Smooth muscle cell (in vitro differentiated cells): ENCODE measurements at regions not wholly inside any gene's neighbourhood (a gene's known extent, or its start where the extent isn't known, plus 50 kb on each side); places are given as distances from the start of the nearest gene placed in this dataset.

Experiments used
- DNase-seq: peaks from one replicate; lab custom pipeline; 2025; ENCODE audit not compliant: unreplicated experiment; lab: John Stamatoyannopoulos, UW
- H2AFZ ChIP-seq: fragments of 200-600 bp; sonication (generic); 2 replicates; pipeline ENCODE4 v1.6.0; 2016; ENCODE audit warnings: antibody characterized with exemption, low read depth, mild to moderate bottlenecking
- H3F3A ChIP-seq: fragments of 200-600 bp; sonication (generic); 2 replicates; pipeline ENCODE4 v1.6.0; 2017; ENCODE audit warnings: antibody characterized with exemption, low read depth
- H3K27ac ChIP-seq: fragments of 200-600 bp; sonication (generic); 2 replicates; pipeline ENCODE4 v1.5.1; 2016; ENCODE audit warnings: low read depth, mild to moderate bottlenecking
- H3K27me3 ChIP-seq: fragments of 200-600 bp; sonication (generic); 2 replicates; pipeline ENCODE4 v1.6.1; 2016; ENCODE audit warnings: low read depth, mild to moderate bottlenecking
- H3K36me3 ChIP-seq: fragments of 200-600 bp; sonication (generic); 2 replicates; pipeline ENCODE4 v1.5.1; 2016; ENCODE audit warnings: low read depth
- H3K4me1 ChIP-seq: fragments of 200-600 bp; sonication (generic); 2 replicates; pipeline ENCODE4 v1.5.1; 2016; ENCODE audit warnings: low read depth
- H3K4me2 ChIP-seq: fragments of 200-600 bp; sonication (generic); 2 replicates; pipeline ENCODE4 v1.6.0; 2016; ENCODE audit warnings: mild to moderate bottlenecking
- H3K4me3 ChIP-seq: fragments of 200-600 bp; sonication (generic); 2 replicates; pipeline ENCODE4 v1.5.1; 2016; ENCODE audit warnings: mild to moderate bottlenecking
- H3K79me2 ChIP-seq: fragments of 200-600 bp; sonication (generic); 2 replicates; pipeline ENCODE4 v1.6.0; 2016; ENCODE audit warnings: low read depth, mild to moderate bottlenecking
- H3K9ac ChIP-seq: fragments of 200-600 bp; sonication (generic); 2 replicates; pipeline ENCODE4 v1.6.0; 2016; ENCODE audit warnings: low read depth
- H3K9me3 ChIP-seq: fragments of 200-600 bp; sonication (generic); replicated peaks from 2 replicates; pipeline ENCODE4 v1.5.1; 2016; ENCODE audit warnings: low read depth
- H4K20me1 ChIP-seq: fragments of 200-600 bp; sonication (generic); 2 replicates; pipeline ENCODE4 v1.6.0; 2016; ENCODE audit warnings: low read depth
- CTCF ChIP-seq: fragments of 200-600 bp; sonication (generic); IDR thresholded peaks from 2 replicates; pipeline ENCODE4 v1.5.1; 2017; ENCODE audit warnings: borderline replicate concordance, mild to moderate bottlenecking, antibody characterized with exemption; ENCODE audit not compliant: insufficient read depth, poor library complexity, severe bottlenecking
- WGBS: methylation state at CpG from one replicate; pipeline ENCODE4 v1.1.7; 2016; ENCODE audit warnings: low lambda C conversion rate; 5-methylcytosine and 5-hydroxymethylcytosine counted together

GRCh38 chr4:177051473-177052060 is 258.1 kb upstream of the NEIL3 start:
- Histone ChIP-seq H2AFZ (no peak overlapping the region), H3K27ac (no peak overlapping the region), H3K9me3 (no peaks in the 10 kb centered on the region), H3K4me3 (no peak overlapping the region), H4K20me1 (no peaks in the 10 kb centered on the region), H3K4me1 (no peaks in the 10 kb centered on the region), H3K4me2 (no peak overlapping the region), H3K9ac (no peak overlapping the region), H3F3A (no peaks in the 10 kb centered on the region), H3K79me2 (no peaks in the 10 kb centered on the region), H3K27me3 (no peaks in the 10 kb centered on the region), H3K36me3 (no peaks in the 10 kb centered on the region)
- WGBS, result 75% methylated on average over 7 of the region's 7 CpGs
- TF ChIP-seq CTCF, result peak; percentile 37
- DNase-seq, result no peak

GRCh38 chr4:177052211-177052934 is 257.3 kb upstream of the NEIL3 start:
- no peaks in the 10 kb centered on the region for H4K20me1 ChIP-seq
- H3K27me3 ChIP-seq, result no peaks in the 10 kb centered on the region
- 54% methylated on average over 4 of the region's 4 CpGs for WGBS
- no peaks in the 10 kb centered on the region for H3F3A ChIP-seq
- H3K9ac ChIP-seq, result no peak overlapping the region
- no peak for DNase-seq
- H3K27ac ChIP-seq, result no peak overlapping the region
- no peak overlapping the region for H3K4me3 ChIP-seq
- no peak overlapping the region for H2AFZ ChIP-seq
- no peaks in the 10 kb centered on the region for H3K4me1 ChIP-seq
- peak overlapping the region; percentile 25 for H3K4me2 ChIP-seq
- H3K36me3 ChIP-seq, result no peaks in the 10 kb centered on the region
- TF ChIP-seq CTCF, result no peak
- H3K79me2 ChIP-seq, result no peaks in the 10 kb centered on the region
- H3K9me3 ChIP-seq, result no peaks in the 10 kb centered on the region

GRCh38 chr4:177057186-177057585 is 252.5 kb upstream of the NEIL3 start:
- no peaks in the 10 kb centered on the region for H3K4me1 ChIP-seq
- no peak for DNase-seq
- no peak overlapping the region for H2AFZ ChIP-seq
- 89% methylated on average over 2 of the region's 2 CpGs for whole genome bisulfite sequencing
- H3K9ac ChIP-seq, result no peak overlapping the region
- no peak for TF ChIP-seq CTCF
- H3K4me3 ChIP-seq, result no peak overlapping the region
- no peaks in the 10 kb centered on the region for H3K79me2 ChIP-seq
- no peaks in the 10 kb centered on the region for H3K36me3 ChIP-seq
- H4K20me1 ChIP-seq, result no peaks in the 10 kb centered on the region
- no peak overlapping the region for H3K4me2 ChIP-seq
- H3K27me3 ChIP-seq, result no peaks in the 10 kb centered on the region
- H3K27ac ChIP-seq, result no peak overlapping the region
- H3F3A ChIP-seq, result no peaks in the 10 kb centered on the region
- H3K9me3 ChIP-seq, result no peaks in the 10 kb centered on the region

- Histone ChIP-seq H3F3A (no peaks in the 10 kb centered on the region), H2AFZ (no peak overlapping the region), H3K27me3 (no peaks in the 10 kb centered on the region), H3K79me2 (no peaks in the 10 kb centered on the region), H3K27ac (no peak overlapping the region), H3K36me3 (no peaks in the 10 kb centered on the region), H3K9ac (no peak overlapping the region), H3K4me1 (no peaks in the 10 kb centered on the region), H3K4me2 (no peak overlapping the region), H3K9me3 (no peaks in the 10 kb centered on the region), H4K20me1 (no peaks in the 10 kb centered on the region), H3K4me3 (no peak overlapping the region)
- DNase-seq, result no peak
- 88% methylated on average over 2 of the region's 2 CpGs for whole genome bisulfite sequencing
- TF ChIP-seq CTCF, result no peak
Measured at GRCh38 chr4:177064116-177064515, 245.6 kb upstream of the NEIL3 start.
